Gastrocnemius medialis (tissue), 4 donors: ENCODE measurements at regions not wholly inside any gene's neighbourhood (a gene's known extent, or its start where the extent isn't known, plus 50 kb on each side); places are given as distances from the start of the nearest gene placed in this dataset.
"Not testable (repeated sequence)": the region's sequence is repeated elsewhere in the genome, so short reads cannot be mapped to it uniquely, and the experiment has no call there.

Source experiments
- ATAC-seq, 2 donors: fragments of 150-250 bp; one replicate each; pipeline ENCODE4 v1.9.1; 2016
- DNase-seq, 2 donors: peaks; one replicate each; pipeline ENCODE4 v3.0.0-alpha.2; 2019
- H3K27ac ChIP-seq, 4 donors: fragments of 200-600 bp; sonication (generic); 1 replicate in 1 of 4; 2 replicates in 3 of 4; pipeline ENCODE4 v1.5.1; 2016 to 2018; ENCODE audit warnings: mild to moderate bottlenecking in 2 of 4, moderate library complexity in 1 of 4
- H3K27me3 ChIP-seq, 3 donors: fragments of 200-600 bp; sonication (generic) in 2 of 3; 1 replicate in 1 of 3; 2 replicates in 2 of 3; pipeline versions ENCODE4 v1.5.1 to v1.6.0; 2016 to 2019; ENCODE audit warnings: mild to moderate bottlenecking in 1 of 3, moderate library complexity in 1 of 3
- H3K36me3 ChIP-seq, 2 donors: fragments of 200-600 bp; sonication (generic) in 1 of 2; one replicate each; pipeline ENCODE4 v1.5.1; 2017 to 2018
- H3K4me1 ChIP-seq, 2 donors: fragments of 200-600 bp; sonication (generic) in 1 of 2; one replicate each; pipeline ENCODE4 v1.5.1; 2016 to 2017; ENCODE audit warnings: mild to moderate bottlenecking in 2 of 2
- H3K4me3 ChIP-seq, 4 donors: fragments of 200-600 bp; sonication (generic) in 3 of 4; 1 replicate in 1 of 4; 2 replicates in 3 of 4; pipeline ENCODE4 v1.5.1; 2016 to 2019; ENCODE audit warnings: mild to moderate bottlenecking in 2 of 4
- H3K9me3 ChIP-seq, 3 donors: fragments of 200-600 bp; sonication (generic) in 2 of 3; 1 replicate in 1 of 3; 2 replicates in 2 of 3; pipeline ENCODE4 v1.5.1; 2016 to 2019
- POLR2A ChIP-seq, 2 donors: fragments of 450-650 bp; IDR thresholded peaks; one replicate each; pipeline ENCODE4 v1.6.1; 2017; ENCODE audit warnings: antibody characterized with exemption in 2 of 2, mild to moderate bottlenecking in 2 of 2, moderate library complexity in 2 of 2
- in situ Hi-C, 4 donors: fragments of 200-750 bp; cut with MboI; loops; one replicate each; pipeline versions ENCODE4 v1.15.0 to v1.8.0; 2017; ENCODE audit warnings: low sequenced_read_pairs in 4 of 4
- intact Hi-C: fragments of 100-400 bp; cut with DNase I; formaldehyde crosslinking; loops from one replicate; pipeline ENCODE4 v1.15.1; 2023; ENCODE audit warnings: low total_unique reads
- TF ChIP-seq, protein P1 (sequence below), 5 experiments: fragments of 450-650 bp in 3 of 5; fragments of 200-600 bp in 2 of 5; sonication (generic) in 2 of 5; IDR thresholded peaks in 4 of 5; conservative IDR thresholded peaks in 1 of 5; 1 replicate in 4 of 5; 2 replicates in 1 of 5; pipeline ENCODE4 v1.5.1; 2016 to 2019; ENCODE audit warnings: antibody characterized with exemption in 5 of 5, mild to moderate bottlenecking in 3 of 5, moderate library complexity in 3 of 5

DNA sequence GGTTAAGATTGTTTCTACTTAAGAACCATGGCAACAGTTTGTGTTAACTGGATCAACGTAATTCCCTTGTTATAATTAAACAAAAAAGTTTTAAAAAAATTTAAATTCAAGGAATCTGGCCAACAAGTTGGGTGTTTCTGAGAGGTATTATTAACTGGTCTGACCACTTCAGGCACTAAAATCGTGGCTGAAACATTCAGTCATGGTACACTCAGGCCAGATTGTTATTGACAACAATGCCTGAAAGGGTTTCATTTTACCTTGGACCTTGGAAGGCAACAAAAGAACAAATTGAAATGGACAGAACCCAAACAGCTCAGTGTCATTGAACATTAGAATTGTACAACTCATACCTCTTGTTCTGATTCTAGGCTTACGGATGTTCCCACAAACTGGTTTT, 103.3 kb upstream of the ARMC3 start:
- in situ Hi-C loops = no loop called here
- no peak for ATAC-seq
- TF ChIP-seq, protein P1, sequence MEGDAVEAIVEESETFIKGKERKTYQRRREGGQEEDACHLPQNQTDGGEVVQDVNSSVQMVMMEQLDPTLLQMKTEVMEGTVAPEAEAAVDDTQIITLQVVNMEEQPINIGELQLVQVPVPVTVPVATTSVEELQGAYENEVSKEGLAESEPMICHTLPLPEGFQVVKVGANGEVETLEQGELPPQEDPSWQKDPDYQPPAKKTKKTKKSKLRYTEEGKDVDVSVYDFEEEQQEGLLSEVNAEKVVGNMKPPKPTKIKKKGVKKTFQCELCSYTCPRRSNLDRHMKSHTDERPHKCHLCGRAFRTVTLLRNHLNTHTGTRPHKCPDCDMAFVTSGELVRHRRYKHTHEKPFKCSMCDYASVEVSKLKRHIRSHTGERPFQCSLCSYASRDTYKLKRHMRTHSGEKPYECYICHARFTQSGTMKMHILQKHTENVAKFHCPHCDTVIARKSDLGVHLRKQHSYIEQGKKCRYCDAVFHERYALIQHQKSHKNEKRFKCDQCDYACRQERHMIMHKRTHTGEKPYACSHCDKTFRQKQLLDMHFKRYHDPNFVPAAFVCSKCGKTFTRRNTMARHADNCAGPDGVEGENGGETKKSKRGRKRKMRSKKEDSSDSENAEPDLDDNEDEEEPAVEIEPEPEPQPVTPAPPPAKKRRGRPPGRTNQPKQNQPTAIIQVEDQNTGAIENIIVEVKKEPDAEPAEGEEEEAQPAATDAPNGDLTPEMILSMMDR (IDR thresholded peaks at IDR 0.05 in 4 of 5, conservative IDR thresholded peaks at IDR 0.05 in 1 of 5) = no peak
- TF ChIP-seq POLR2A (IDR thresholded peaks at IDR 0.05) = no peak

GRCh38 chr10:22823109-22823508, 104.7 kb upstream of the ARMC3 start:
- H3K27ac ChIP-seq = no peak overlapping the region
- H3K9me3 ChIP-seq = no peaks in the 10 kb centered on the region
- no peak overlapping the region for H3K4me3 ChIP-seq
- intact Hi-C loops = no loop called here
- H3K36me3 ChIP-seq = no peaks in the 10 kb centered on the region
- ATAC-seq (no peak), DNase-seq (no peak)
- no peaks in the 10 kb centered on the region for H3K4me1 ChIP-seq
- in situ Hi-C loops = no loop called here
- H3K27me3 ChIP-seq = no peaks in the 10 kb centered on the region
- no peak for TF ChIP-seq POLR2A (IDR thresholded peaks at IDR 0.05)
- TF ChIP-seq, protein P1 (IDR thresholded peaks at IDR 0.05 in 4 of 5, conservative IDR thresholded peaks at IDR 0.05 in 1 of 5) = no peak

More for the DNA sequence above, 103.3 kb upstream of the ARMC3 start:
- Histone ChIP-seq H3K27me3 (no peaks in the 10 kb centered on the region), H3K36me3 (no peaks in the 10 kb centered on the region), H3K9me3 (no peaks in the 10 kb centered on the region), H3K27ac (no peak overlapping the region), H3K4me3 (no peak overlapping the region), H3K4me1 (no peaks in the 10 kb centered on the region)
- intact Hi-C loops = no loop called here
- DNase-seq = no peak

DNA sequence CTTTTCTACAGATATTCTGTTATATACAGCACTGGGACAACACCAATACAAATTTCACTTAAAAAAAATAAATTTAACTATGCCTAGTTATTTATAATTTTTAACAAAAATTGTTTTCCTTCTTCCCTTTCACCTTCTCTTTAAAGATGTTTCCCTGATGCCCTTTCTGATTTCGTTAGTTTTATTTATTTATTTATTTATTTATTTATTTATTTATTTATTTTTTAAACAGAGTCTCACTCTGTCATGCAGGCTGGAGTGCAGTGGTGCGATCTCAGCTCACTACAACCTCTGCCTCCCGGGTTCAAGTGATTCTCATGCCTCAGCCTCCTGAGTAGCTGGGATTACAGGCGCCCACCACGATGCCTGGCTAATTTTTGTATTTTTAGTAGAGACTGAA, 105.9 kb upstream of the ARMC3 start:
- H3K4me1 ChIP-seq, DNase-seq, H3K27ac ChIP-seq, H3K36me3 ChIP-seq, H3K4me3 ChIP-seq, H3K27me3 ChIP-seq, ATAC-seq, H3K9me3 ChIP-seq, in situ Hi-C loops, intact Hi-C loops: not testable (repeated sequence)

DNA sequence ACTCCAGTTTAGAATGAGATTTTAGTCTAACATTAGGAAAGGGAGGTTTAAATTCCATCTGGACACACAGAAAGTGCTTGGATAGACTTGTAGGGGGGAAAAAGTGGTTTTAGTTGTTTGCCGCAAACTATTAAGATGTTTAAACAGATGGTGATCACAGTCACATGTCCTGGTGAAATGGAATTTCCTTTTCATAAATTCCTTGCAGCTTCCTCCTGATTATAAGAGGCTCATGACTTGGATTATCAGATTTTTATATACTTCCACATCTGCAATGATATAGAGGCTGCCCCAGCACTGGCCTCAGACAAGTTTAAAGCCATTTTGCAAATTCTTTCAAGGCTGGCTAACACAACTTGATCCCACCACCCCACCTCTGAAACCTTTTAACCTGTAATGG, 106.4 kb upstream of the ARMC3 start:
- H3K9me3 ChIP-seq = no peaks in the 10 kb centered on the region
- TF ChIP-seq, protein P1 (IDR thresholded peaks at IDR 0.05 in 4 of 5, conservative IDR thresholded peaks at IDR 0.05 in 1 of 5) = no peak
- TF ChIP-seq POLR2A (IDR thresholded peaks at IDR 0.05) = no peak
- H3K4me3 ChIP-seq = no peak overlapping the region
- no peaks in the 10 kb centered on the region for H3K36me3 ChIP-seq
- intact Hi-C loops = no loop called here
- ATAC-seq (no peak), DNase-seq (no peak)
- no peaks in the 10 kb centered on the region for H3K27me3 ChIP-seq
- H3K27ac ChIP-seq = no peak overlapping the region
- in situ Hi-C loops = no loop called here
- no peaks in the 10 kb centered on the region for H3K4me1 ChIP-seq

GRCh38 chr10:22816298-22816653, 101.9 kb upstream of the PIP4K2A start:
- Histone ChIP-seq H3K36me3 (no peaks in the 10 kb centered on the region), H3K4me1 (no peaks in the 10 kb centered on the region), H3K9me3 (no peaks in the 10 kb centered on the region), H3K27me3 (no peaks in the 10 kb centered on the region), H3K4me3 (no peak overlapping the region), H3K27ac (no peak overlapping the region)
- ATAC-seq = no peak
- intact Hi-C loops = no loop called here
- TF ChIP-seq POLR2A (IDR thresholded peaks at IDR 0.05) = no peak
- TF ChIP-seq, protein P1 (IDR thresholded peaks at IDR 0.05 in 4 of 5, conservative IDR thresholded peaks at IDR 0.05 in 1 of 5) = no peak
- no peak for DNase-seq
- in situ Hi-C loops = no loop called here
